HG03135 (cell line): ENCODE measurements at regions not wholly inside any gene's neighbourhood (a gene's known extent, or its start where the extent isn't known, plus 50 kb on each side); places are given as distances from the start of the nearest gene placed in this dataset.

Experiments
- ATAC-seq: cut with Tn5 transposase; IDR thresholded peaks from one replicate; pipeline ENCODE4 v1.9.1; 2021; ENCODE audit warnings: mild to moderate bottlenecking, moderate library complexity; ENCODE audit not compliant: unreplicated experiment

DNA sequence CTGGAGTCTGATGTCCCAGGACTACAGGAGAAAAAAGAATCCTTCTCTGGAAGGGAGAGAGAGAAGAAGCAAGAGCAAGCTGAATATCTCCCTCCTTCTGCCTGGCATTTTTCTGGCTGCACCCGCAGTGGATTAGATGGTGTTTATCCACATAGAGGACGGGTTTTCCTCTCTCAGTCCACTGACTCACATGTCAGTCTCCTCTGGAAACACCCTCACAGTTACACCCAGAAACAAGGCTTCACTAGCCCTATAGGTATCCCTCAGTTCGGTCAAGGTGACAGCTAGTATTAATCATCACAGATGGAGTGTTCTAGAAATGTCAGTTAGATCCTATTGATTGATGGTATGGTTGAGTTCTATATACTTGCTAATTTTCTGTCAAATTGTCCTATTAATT, 87.9 kb downstream of the RHOU start:
- no peak for ATAC-seq

- no peak for ATAC-seq
Observed at GRCh38 chr1:228824366-228824765, 89.1 kb downstream of the RHOU start.

- no peak for ATAC-seq
Observed at GRCh38 chr1:228825041-228825440, 89.8 kb downstream of the RHOU start.

GRCh38 chr1:228825840-228826484, 90.7 kb downstream of the RHOU start:
- peak; percentile 82 for ATAC-seq

- ATAC-seq: no peak
Observed at GRCh38 chr1:228827019-228827418, 91.7 kb downstream of the RHOU start.

GRCh38 chr1:228828151-228828550, 92.9 kb downstream of the RHOU start:
- no peak for ATAC-seq

- ATAC-seq: no peak
Observed at GRCh38 chr1:228830185-228830953, 95.1 kb downstream of the RHOU start.

DNA sequence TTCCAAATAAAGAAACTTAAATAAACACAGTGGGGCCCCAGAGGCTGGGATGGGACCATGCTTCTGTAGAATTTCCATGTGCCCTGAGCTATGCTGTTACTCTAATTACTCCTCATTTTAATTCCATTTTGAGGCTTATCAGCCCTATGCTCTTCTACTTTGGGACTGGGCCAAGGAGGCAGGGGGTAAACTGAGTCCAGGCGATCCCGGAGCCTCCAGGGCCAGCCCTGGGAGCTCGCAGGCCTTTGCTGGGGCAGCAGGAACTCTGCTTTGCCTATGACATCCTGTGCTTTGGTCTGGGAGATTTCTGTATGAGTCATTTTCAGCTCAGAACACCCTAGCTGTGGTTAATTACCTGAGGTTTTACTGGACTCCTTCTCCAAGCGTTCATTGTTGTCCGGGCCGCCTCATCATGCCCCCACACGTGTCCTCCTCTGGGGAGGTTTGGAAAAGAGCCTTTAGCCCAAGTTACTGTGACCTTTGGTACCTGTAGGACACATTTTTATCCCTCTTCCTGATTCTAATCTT, 95.7 kb downstream of the RHOU start:
- ATAC-seq: peak; percentile 72

DNA sequence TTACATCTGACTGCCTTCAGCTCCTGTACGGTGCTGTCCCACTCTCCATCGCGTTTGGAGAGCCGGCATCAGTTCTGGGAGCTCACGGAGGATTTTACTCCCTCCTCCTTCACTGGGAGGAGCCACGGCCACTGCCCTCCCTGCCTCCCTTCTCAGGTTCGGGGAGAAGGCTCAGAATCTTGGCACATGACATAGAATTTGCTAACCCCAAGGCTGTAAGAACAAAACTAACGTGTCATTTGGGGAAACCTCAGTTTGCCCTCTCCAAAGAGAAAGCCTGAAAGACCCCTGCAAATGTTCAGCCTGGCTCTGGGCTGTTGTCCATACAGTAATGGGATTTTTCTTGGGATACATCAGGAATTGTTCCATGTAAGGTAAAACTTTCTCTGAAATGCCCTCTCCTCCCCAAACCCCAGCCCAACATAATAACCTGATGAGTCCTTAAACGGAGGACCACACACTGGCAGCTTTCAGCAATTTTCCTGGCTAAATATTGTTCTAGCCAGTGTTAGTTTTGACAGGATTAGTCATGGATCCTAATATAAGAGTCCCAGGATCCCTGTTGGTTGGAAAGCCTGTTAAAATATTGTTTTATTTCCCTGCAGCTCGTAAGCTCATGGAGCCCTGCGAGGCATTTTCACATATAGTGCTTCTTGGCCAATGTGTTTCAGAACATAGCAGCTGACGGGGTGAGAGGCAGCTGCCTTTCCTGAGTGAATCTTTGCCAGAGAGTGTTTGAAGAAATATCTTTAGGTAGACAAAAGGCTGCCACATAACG, 98.8 kb downstream of the RHOU start:
- no peak for ATAC-seq

DNA sequence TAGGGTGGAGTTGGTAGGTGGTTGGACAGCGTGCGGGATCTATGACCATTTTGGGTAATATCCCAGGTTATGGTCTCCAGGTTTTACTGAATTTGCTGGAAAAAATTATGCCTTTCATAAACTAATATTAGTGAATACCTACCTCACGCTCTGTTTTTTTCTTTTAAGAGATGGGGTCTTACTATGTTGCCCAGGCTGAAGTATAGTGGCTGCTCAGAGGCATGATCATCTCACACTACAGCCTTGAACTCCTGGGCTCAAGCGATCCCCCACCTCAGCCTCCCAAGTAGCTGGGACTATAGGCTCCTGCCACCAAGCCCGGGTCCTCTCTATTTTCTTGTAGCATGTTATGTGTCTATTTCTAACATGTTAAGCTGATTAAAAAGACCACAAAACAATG, 100.2 kb downstream of the RHOU start:
- no peak for ATAC-seq

DNA sequence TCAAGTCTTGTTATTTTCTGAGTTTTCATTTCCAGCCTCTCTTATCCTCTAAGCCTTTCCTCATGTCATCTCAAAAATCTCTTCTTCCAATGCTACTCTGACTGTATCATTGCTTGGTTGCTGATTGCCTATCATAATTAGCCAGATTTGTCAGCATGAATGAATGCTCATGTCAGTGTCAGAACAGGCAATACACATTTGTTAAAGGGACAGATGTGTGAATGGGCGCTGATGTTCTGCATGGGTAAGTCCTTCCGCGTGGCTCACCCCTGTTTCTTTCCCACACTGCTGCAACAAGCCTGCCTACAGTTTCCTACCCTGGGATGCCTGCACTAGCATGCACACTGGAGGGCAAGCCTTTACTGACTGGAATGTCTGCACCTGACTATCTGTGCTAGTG, 100.6 kb downstream of the RHOU start:
- ATAC-seq: no peak

DNA sequence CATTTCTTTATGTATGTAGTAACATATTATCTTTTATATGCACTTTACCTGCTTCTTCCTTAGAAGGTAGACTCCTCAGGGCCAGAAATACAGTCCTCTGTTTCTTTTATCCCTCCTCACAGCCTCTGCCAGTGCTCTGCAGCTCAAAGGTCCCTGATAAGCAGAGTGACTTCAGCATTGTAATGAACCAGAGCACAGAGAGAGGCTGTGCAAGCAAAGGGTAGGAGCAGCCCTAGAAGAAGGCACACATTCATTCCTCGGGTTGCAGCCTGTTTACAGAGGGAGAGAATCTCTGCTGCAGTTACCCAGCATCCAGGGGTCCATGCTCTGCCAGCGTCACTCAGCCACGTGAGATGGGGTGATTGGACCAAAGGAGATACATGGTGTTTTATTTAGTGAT, 101.1 kb downstream of the RHOU start:
- ATAC-seq: no peak

GRCh38 chr1:228837032-228837431, 101.8 kb downstream of the RHOU start:
- no peak for ATAC-seq

- peak; percentile 56 for ATAC-seq
Observed at GRCh38 chr1:228837817-228838716, 102.8 kb downstream of the RHOU start.

GRCh38 chr1:228838717-228839500, 103.6 kb downstream of the RHOU start:
- ATAC-seq: no peak

DNA sequence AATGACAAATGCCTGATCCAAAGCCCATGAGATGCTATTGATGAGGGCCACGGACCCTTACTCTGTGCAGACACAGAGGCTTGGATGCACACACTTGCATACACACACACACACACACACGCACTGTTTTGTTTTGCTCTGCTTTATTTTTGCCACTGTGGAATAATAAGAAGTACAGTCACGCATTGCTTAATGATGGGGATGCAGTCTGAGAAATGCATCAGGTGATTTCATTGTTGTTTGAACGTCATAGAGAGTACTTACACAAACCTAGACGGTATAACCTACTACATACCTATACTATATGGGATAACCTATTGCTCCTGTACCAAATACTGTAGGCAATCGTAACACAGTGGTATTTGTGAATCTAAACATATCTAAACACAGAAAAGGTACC, 104.4 kb downstream of the RHOU start:
- no peak for ATAC-seq

DNA sequence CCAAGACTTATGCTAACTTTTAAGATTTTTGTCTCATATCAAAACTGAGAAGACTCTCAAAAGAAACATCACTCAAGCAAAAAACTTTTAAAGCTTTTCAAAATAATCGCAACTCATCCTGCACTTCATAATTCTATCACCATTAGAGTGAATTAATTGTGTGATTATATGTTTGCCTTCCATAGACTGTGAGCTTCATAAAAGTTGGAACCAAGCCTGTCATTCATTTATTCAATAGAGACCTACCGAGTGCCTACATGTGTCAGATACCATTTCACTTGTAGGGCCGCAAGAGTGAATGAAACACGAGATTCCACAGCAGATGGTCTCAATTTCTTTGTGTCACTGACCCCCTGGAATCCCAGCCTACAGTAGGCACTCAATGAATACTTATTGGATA, 106.4 kb downstream of the RHOU start:
- no peak for ATAC-seq

GRCh38 chr1:228842094-228842775, 107.0 kb downstream of the RHOU start:
- ATAC-seq: no peak

GRCh38 chr1:228845101-228845500, 109.8 kb downstream of the RHOU start:
- ATAC-seq: no peak
